HCT116 (cell line): ENCODE measurements at regions not wholly inside any gene's neighbourhood (a gene's known extent, or its start where the extent isn't known, plus 50 kb on each side); places are given as distances from the start of the nearest gene placed in this dataset.
"Not testable (repeated sequence)": the region's sequence is repeated elsewhere in the genome, so short reads cannot be mapped to it uniquely, and the experiment has no call there.

Source experiments
- ATAC-seq: fragments of 200-7000 bp; cut with Tn5 transposase; 2 replicates; pipeline ENCODE4 v1.9.1; 2020; ENCODE audit warnings: mild to moderate bottlenecking, moderate library complexity
- BruUV-seq: library from RNA; stranded (reverse); fragments of 400-500 nt; replicated peaks from 2 replicates; lab custom pipeline; 2021; lab: Mats Ljungman, UMichigan
- CTCF ChIA-PET: fragments of 300-600 bp; sonication (Branson Sonifier 250); formaldehyde crosslinking; loops from one replicate; lab custom pipeline; 2021; ENCODE audit warnings: antibody characterized with exemption; lab: Charles Lee
- POLR2A ChIA-PET: fragments of 300-600, 350-600 bp; sonication (Branson Sonifier 250); formaldehyde crosslinking; loops from one replicate; lab custom pipeline; 2021; ENCODE audit warnings: antibody characterized with exemption; lab: Charles Lee
- RAD21 ChIA-PET, 2 experiments: fragments of 300-600 bp; sonication (Branson Sonifier 250); formaldehyde crosslinking; loops; one replicate each; lab custom pipeline; 2023; ENCODE audit warnings: low total read pairs in 2 of 2; ENCODE audit not compliant: uncharacterized antibody in 2 of 2, unreplicated experiment in 2 of 2, low non-redundant PET in 1 of 2; lab: Charles Lee
- DNase-seq: peaks from one replicate; pipeline ENCODE4 v3.0.0-alpha.2; 2010; ENCODE audit warnings: low read depth, low spot score
- H2AFZ ChIP-seq: fragments of 200-600 bp; shearing (Covaris generic), sonication (generic); 2 replicates; pipeline ENCODE4 v1.6.1; 2017; ENCODE audit warnings: low read depth, mixed run types, mixed read lengths, antibody characterized with exemption, low read length; ENCODE audit not compliant: poor library complexity, severe bottlenecking
- H3K27ac ChIP-seq: 2 replicates; pipeline ENCODE4 v1.5.1; 2012; ENCODE audit warnings: low read depth, low read length
- H3K27me3 ChIP-seq: fragments of 200-600 bp; sonication (generic); 2 replicates; pipeline ENCODE4 v1.6.1; 2016; ENCODE audit warnings: mixed run types, low read length, mixed read lengths; ENCODE audit not compliant: insufficient read depth
- H3K36me3 ChIP-seq, 2 experiments: fragments of 200-500 bp in 1 of 2; fragments of 200-600 bp in 1 of 2; sonication (Bioruptor generic) in 1 of 2; sonication (generic) in 1 of 2; 2 replicates each; pipeline versions ENCODE4 v1.5.1 to v1.6.1; 2014 to 2016; ENCODE audit warnings: low read length in 2 of 2, inconsistent platforms in 1 of 2, mixed read lengths in 1 of 2, mixed run types in 1 of 2; ENCODE audit not compliant: insufficient read depth in 2 of 2, control insufficient read depth in 1 of 2
- H3K4me1 ChIP-seq, 2 experiments: fragments of 200-600 bp in 1 of 2; sonication (generic) in 1 of 2; 2 replicates each; pipeline versions ENCODE4 v1.5.1 to v1.6.1; 2012 to 2017; ENCODE audit warnings: low read length in 2 of 2, inconsistent platforms in 1 of 2, mild to moderate bottlenecking in 1 of 2, mixed read lengths in 1 of 2, mixed run types in 1 of 2, moderate library complexity in 1 of 2; ENCODE audit not compliant: insufficient read depth in 2 of 2, control insufficient read depth in 1 of 2
- H3K4me2 ChIP-seq: fragments of 200-600 bp; sonication (generic); 2 replicates; pipeline ENCODE4 v1.6.1; 2017; ENCODE audit warnings: mixed run types, low read length, mixed read lengths
- H3K4me3 ChIP-seq, 2 experiments: fragments of 200-600 bp in 1 of 2; sonication (generic) in 1 of 2; replicated peaks in 1 of 2; 2 replicates each; pipeline ENCODE4 v1.5.1; 2011 to 2016; ENCODE audit warnings: low read length in 2 of 2, control low read depth in 1 of 2, low read depth in 1 of 2, mild to moderate bottlenecking in 1 of 2, mixed read lengths in 1 of 2, mixed run types in 1 of 2
- H3K79me2 ChIP-seq: fragments of 200-600 bp; sonication (generic); 2 replicates; pipeline ENCODE4 v1.6.1; 2017; ENCODE audit warnings: mild to moderate bottlenecking, mixed run types, low read length, moderate library complexity, mixed read lengths; ENCODE audit not compliant: insufficient read depth
- H3K9ac ChIP-seq: fragments of 200-600 bp; sonication (generic); 2 replicates; pipeline ENCODE4 v1.6.1; 2016; ENCODE audit warnings: low read length, mixed read lengths
- H3K9me2 ChIP-seq: fragments of 200-600 bp; sonication (generic), shearing (Covaris generic); 2 replicates; pipeline ENCODE4 v1.6.1; 2017; ENCODE audit warnings: mixed run types, mild to moderate bottlenecking, moderate library complexity; ENCODE audit not compliant: insufficient read depth
- H3K9me3 ChIP-seq, 2 experiments: fragments of 200-500 bp in 1 of 2; fragments of 200-600 bp in 1 of 2; sonication (Bioruptor generic) in 1 of 2; sonication (generic) in 1 of 2; 2 replicates each; pipeline ENCODE4 v1.6.1; 2014 to 2017; ENCODE audit warnings: low read length in 2 of 2, mixed read lengths in 2 of 2, inconsistent platforms in 1 of 2, low read depth in 1 of 2, mild to moderate bottlenecking in 1 of 2, mixed run types in 1 of 2, moderate library complexity in 1 of 2; ENCODE audit not compliant: control insufficient read depth in 1 of 2, insufficient read depth in 1 of 2
- H4K20me1 ChIP-seq: fragments of 200-600 bp; sonication (generic), shearing (Covaris generic); 2 replicates; pipeline ENCODE4 v1.6.1; 2017; ENCODE audit warnings: mixed run types, mild to moderate bottlenecking, moderate library complexity; ENCODE audit not compliant: insufficient read depth
- ATF3 ChIP-seq: IDR thresholded peaks from 2 replicates; pipeline ENCODE4 v1.6.1; 2012
- CBX3 ChIP-seq: IDR thresholded peaks from 2 replicates; pipeline ENCODE4 v1.6.1; 2012; ENCODE audit warnings: low read depth
- FOSL1 ChIP-seq: IDR thresholded peaks from 2 replicates; pipeline ENCODE4 v1.6.1; 2012; ENCODE audit warnings: low read depth
- JUND ChIP-seq: IDR thresholded peaks from 2 replicates; pipeline ENCODE4 v1.6.1; 2012
- RAD21 ChIP-seq: IDR thresholded peaks from 2 replicates; pipeline ENCODE4 v1.6.1; 2012; ENCODE audit warnings: low read depth, mild to moderate bottlenecking
- REST ChIP-seq: IDR thresholded peaks from 2 replicates; pipeline ENCODE4 v1.6.1; 2012; ENCODE audit warnings: low read depth
- SP1 ChIP-seq: IDR thresholded peaks from 2 replicates; pipeline ENCODE4 v1.6.1; 2012; ENCODE audit warnings: low read depth
- SRF ChIP-seq: IDR thresholded peaks from 2 replicates; pipeline ENCODE4 v1.6.1; 2012; ENCODE audit warnings: low read depth
- TCF7L2 ChIP-seq: IDR thresholded peaks from 2 replicates; pipeline ENCODE4 v1.7.0; 2011; ENCODE audit warnings: borderline replicate concordance, inconsistent platforms; ENCODE audit not compliant: insufficient read depth, insufficient read length; ENCODE audit errors: extremely low read depth
- intact Hi-C: fragments of 100-400 bp; cut with micrococcal nuclease; formaldehyde crosslinking; loops from 2 replicates; pipeline ENCODE4 v1.10.0; 2022
- TF ChIP-seq, protein P1 (sequence below): IDR thresholded peaks from 2 replicates; pipeline ENCODE4 v1.6.1; 2012

GRCh38 chr18:35892118-35892517 lies 80.4 kb upstream of the RMP24 start:
- POLR2A ChIA-PET = no interaction called here

DNA sequence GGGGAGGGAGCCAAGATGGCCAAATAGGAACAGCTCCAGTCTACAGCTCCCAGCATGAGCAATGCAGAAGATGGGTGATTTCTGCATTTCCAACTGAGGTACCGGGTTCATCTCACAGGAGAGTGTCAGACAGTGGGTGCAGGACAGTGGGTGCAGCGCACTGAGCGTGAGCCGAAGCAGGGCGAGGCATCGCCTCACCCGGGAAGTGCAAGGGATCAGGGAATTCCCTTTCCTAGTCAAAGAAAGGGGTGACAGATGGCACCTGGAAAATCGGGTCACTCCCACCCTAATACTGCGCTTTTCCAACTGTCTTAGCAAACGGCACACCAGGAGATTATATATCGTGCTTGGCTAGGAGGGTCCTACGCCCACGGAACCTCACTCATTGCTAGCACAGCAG lies 75.0 kb upstream of the RMP24 start:
- H2AFZ ChIP-seq, H4K20me1 ChIP-seq, BruUV-seq, H3K36me3 ChIP-seq, H3K27ac ChIP-seq, intact Hi-C loops, H3K9ac ChIP-seq, H3K4me1 ChIP-seq, RAD21 ChIA-PET, H3K4me2 ChIP-seq, H3K4me3 ChIP-seq, H3K9me3 ChIP-seq, H3K9me2 ChIP-seq, H3K79me2 ChIP-seq, CTCF ChIA-PET, ATAC-seq, DNase-seq, H3K27me3 ChIP-seq, POLR2A ChIA-PET: not testable (repeated sequence)

More at GRCh38 chr18:35892118-35892517, 80.4 kb upstream of the RMP24 start:
- H3K27ac ChIP-seq = no peak overlapping the region
- intact Hi-C loops = no loop called here
- no peak overlapping the region for H3K4me2 ChIP-seq
- H3K9ac ChIP-seq = no peak overlapping the region
- RAD21 ChIA-PET = no interaction called here
- CTCF ChIA-PET = no interaction called here
- H3K79me2 ChIP-seq = no peaks in the 10 kb centered on the region
- H3K4me3 ChIP-seq = no peak overlapping the region
- H3K4me1 ChIP-seq = no peaks in the 10 kb centered on the region
- TF ChIP-seq SP1 (no peak), RAD21 (no peak), ATF3 (no peak), JUND (no peak), CBX3 (no peak), REST (no peak), TCF7L2 (no peak), SRF (no peak), FOSL1 (no peak)
- TF ChIP-seq, protein P1, sequence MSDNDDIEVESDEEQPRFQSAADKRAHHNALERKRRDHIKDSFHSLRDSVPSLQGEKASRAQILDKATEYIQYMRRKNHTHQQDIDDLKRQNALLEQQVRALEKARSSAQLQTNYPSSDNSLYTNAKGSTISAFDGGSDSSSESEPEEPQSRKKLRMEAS = no peak
- H3K9me2 ChIP-seq = no peaks in the 10 kb centered on the region
- no peaks in the 10 kb centered on the region for H3K36me3 ChIP-seq
- DNase-seq (no peak), ATAC-seq (no peak)
- no peaks in the 10 kb centered on the region for H4K20me1 ChIP-seq
- BruUV-seq = no TSS peak
- peaks cover 27% of the 10 kb centered on the region for H3K27me3 ChIP-seq
- H2AFZ ChIP-seq = no peak overlapping the region
- no peaks in the 10 kb centered on the region for H3K9me3 ChIP-seq
